ENCODE measurements at regions not wholly inside any gene's neighbourhood (a gene's known extent, or its start where the extent isn't known, plus 50 kb on each side); places are given as distances from the start of the nearest gene placed in this dataset.

- TF ChIP-seq POLR2AphosphoS5 (IDR thresholded peaks at IDR 0.05), result no peak
- TF ChIP-seq CTCF (IDR thresholded peaks at IDR 0.05; ENCODE audit: poor library complexity, severe bottlenecking), result no peak
- no peak for TF ChIP-seq EZH2 (IDR thresholded peaks at IDR 0.05; ENCODE audit: borderline replicate concordance, insufficient read depth, low read length, poor library complexity, severe bottlenecking)
- no peak for TF ChIP-seq RAD21 (conservative IDR thresholded peaks at IDR 0.05)
- TF ChIP-seq EP300 (conservative IDR thresholded peaks at IDR 0.05; ENCODE audit: poor library complexity, severe bottlenecking), result no peak
- no peak for TF ChIP-seq MXI1 (conservative IDR thresholded peaks at IDR 0.05; ENCODE audit: poor library complexity, severe bottlenecking)
These were observed 308.0 kb downstream of the MAP2K6 start for GRCh38 chr17:69722518-69722917.
